Erythroblast (primary cell): ENCODE measurements at regions not wholly inside any gene's neighbourhood (a gene's known extent, or its start where the extent isn't known, plus 50 kb on each side); places are given as distances from the start of the nearest gene placed in this dataset.

ENCODE experiments used
- GATA1 ChIP-seq: IDR thresholded peaks from 2 replicates; pipeline ENCODE4 v1.6.1; 2011; ENCODE audit warnings: low read depth, mild to moderate bottlenecking, control low read depth, low read length, moderate library complexity
- POLR2A ChIP-seq: IDR thresholded peaks from 2 replicates; pipeline ENCODE4 v1.6.1; 2011; ENCODE audit warnings: mild to moderate bottlenecking, low read length

DNA sequence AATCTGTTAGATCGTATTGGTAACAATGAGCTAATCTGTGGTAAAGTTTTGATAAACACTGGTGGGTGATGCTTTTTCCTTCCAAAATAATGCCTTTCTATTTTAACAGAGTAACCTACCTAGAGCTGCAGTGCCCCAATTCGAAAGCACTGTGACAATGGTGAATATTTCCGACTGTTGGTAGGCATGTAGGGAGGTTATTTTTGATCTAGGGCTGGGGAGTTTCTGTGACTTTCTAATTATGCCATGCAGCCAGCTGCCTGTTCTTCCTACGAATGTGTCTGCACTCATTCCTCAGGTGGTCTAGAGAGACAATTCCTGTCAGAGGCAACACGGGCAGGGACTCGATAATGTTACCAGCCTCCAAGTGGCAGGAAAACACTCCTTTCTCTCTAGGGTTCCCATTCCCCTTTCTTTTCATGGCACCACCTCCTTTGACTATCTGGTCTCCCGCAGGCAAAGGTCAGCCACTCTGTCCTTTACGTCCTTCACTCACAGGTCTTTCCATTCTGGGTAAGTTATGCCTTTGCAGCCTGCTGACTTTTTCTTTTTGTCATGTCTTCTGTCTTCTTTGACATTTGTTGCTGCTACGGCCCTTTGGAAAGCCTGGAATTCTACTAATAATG, 167.2 kb upstream of the MGAT5 start:
- no peak for TF ChIP-seq POLR2A
- no peak for TF ChIP-seq GATA1
